ENCODE measurements at regions not wholly inside any gene's neighbourhood (a gene's known extent, or its start where the extent isn't known, plus 50 kb on each side); places are given as distances from the start of the nearest gene placed in this dataset.

DNA sequence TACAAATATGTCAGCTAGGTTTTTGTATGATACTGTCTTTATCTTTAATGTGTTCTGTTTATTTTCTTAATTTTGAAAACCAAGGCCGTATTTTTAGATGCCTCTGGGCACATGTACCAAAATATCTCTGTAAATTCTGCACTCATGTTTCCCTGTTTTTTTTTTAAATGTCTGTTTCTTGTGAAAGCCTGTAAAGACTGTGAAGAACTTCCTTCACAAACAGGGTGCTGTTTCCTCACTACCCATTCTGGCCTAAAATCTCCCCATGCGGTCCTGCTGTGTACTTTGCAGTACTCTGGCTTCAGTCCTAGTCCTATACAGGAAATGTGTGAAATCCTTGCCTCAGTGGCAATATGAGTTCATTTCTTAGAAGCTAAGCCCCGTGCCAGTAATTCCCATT lies 133.4 kb upstream of the ZBTB20 start:
- SMC1A ChIA-PET (ENCODE audit: uncharacterized antibody, unreplicated experiment) = no interaction called here
- no peak overlapping the region for H3K4me2 ChIP-seq (ENCODE audit: control insufficient read depth, insufficient read depth)
- RAD21 ChIA-PET (ENCODE audit: unreplicated experiment) = no interaction called here
- no peaks in the 10 kb centered on the region for H3K4me1 ChIP-seq (ENCODE audit: control insufficient read depth, insufficient read depth, low read length)
- no peak overlapping the region for H3K4me3 ChIP-seq
- no peaks in the 10 kb centered on the region for H3K79me2 ChIP-seq (ENCODE audit: control insufficient read depth, insufficient read depth, low read length)
- no peak for ATAC-seq
- TF ChIP-seq SIN3A (IDR thresholded peaks at IDR 0.05; ENCODE audit: low read depth, low read length) (no peak), YY1 (IDR thresholded peaks at IDR 0.05; ENCODE audit: low read depth, low read length) (no peak), STAT1 (conservative IDR thresholded peaks at IDR 0.05) (no peak), SUZ12 (IDR thresholded peaks at IDR 0.05; ENCODE audit: unreplicated experiment) (no peak), SREBF2 (IDR thresholded peaks at IDR 0.05; ENCODE audit: low read length) (no peak), POU2F2 (IDR thresholded peaks at IDR 0.05; ENCODE audit: borderline replicate concordance, low read depth, low read length) (no peak), IKZF2 (IDR thresholded peaks at IDR 0.05) (no peak), RFX5 (IDR thresholded peaks at IDR 0.05; ENCODE audit: low read depth, low read length) (no peak), IKZF1 (conservative IDR thresholded peaks at IDR 0.05) (no peak), SMAD1 (IDR thresholded peaks at IDR 0.05; ENCODE audit: low read depth, partially characterized antibody) (no peak), SMARCA5 (IDR thresholded peaks at IDR 0.05) (no peak), RB1 (IDR thresholded peaks at IDR 0.05; ENCODE audit: borderline replicate concordance) (no peak), DPF2 (IDR thresholded peaks at IDR 0.05) (no peak), ESRRA (IDR thresholded peaks at IDR 0.05; ENCODE audit: low read length) (no peak)
- TF ChIP-seq, protein P1, sequence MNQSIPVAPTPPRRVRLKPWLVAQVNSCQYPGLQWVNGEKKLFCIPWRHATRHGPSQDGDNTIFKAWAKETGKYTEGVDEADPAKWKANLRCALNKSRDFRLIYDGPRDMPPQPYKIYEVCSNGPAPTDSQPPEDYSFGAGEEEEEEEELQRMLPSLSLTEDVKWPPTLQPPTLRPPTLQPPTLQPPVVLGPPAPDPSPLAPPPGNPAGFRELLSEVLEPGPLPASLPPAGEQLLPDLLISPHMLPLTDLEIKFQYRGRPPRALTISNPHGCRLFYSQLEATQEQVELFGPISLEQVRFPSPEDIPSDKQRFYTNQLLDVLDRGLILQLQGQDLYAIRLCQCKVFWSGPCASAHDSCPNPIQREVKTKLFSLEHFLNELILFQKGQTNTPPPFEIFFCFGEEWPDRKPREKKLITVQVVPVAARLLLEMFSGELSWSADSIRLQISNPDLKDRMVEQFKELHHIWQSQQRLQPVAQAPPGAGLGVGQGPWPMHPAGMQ (IDR thresholded peaks at IDR 0.05; ENCODE audit: borderline replicate concordance) = no peak
- TF ChIP-seq, protein P2, sequence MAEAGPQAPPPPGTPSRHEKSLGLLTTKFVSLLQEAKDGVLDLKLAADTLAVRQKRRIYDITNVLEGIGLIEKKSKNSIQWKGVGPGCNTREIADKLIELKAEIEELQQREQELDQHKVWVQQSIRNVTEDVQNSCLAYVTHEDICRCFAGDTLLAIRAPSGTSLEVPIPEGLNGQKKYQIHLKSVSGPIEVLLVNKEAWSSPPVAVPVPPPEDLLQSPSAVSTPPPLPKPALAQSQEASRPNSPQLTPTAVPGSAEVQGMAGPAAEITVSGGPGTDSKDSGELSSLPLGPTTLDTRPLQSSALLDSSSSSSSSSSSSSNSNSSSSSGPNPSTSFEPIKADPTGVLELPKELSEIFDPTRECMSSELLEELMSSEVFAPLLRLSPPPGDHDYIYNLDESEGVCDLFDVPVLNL (IDR thresholded peaks at IDR 0.05; ENCODE audit: low read depth, low read length) = no peak
- TF ChIP-seq, protein P3, sequence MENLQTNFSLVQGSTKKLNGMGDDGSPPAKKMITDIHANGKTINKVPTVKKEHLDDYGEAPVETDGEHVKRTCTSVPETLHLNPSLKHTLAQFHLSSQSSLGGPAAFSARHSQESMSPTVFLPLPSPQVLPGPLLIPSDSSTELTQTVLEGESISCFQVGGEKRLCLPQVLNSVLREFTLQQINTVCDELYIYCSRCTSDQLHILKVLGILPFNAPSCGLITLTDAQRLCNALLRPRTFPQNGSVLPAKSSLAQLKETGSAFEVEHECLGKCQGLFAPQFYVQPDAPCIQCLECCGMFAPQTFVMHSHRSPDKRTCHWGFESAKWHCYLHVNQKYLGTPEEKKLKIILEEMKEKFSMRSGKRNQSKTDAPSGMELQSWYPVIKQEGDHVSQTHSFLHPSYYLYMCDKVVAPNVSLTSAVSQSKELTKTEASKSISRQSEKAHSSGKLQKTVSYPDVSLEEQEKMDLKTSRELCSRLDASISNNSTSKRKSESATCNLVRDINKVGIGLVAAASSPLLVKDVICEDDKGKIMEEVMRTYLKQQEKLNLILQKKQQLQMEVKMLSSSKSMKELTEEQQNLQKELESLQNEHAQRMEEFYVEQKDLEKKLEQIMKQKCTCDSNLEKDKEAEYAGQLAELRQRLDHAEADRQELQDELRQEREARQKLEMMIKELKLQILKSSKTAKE (IDR thresholded peaks at IDR 0.05; ENCODE audit: low read depth, poor library complexity, severe bottlenecking) = no peak
- TF ChIP-seq, protein P4, sequence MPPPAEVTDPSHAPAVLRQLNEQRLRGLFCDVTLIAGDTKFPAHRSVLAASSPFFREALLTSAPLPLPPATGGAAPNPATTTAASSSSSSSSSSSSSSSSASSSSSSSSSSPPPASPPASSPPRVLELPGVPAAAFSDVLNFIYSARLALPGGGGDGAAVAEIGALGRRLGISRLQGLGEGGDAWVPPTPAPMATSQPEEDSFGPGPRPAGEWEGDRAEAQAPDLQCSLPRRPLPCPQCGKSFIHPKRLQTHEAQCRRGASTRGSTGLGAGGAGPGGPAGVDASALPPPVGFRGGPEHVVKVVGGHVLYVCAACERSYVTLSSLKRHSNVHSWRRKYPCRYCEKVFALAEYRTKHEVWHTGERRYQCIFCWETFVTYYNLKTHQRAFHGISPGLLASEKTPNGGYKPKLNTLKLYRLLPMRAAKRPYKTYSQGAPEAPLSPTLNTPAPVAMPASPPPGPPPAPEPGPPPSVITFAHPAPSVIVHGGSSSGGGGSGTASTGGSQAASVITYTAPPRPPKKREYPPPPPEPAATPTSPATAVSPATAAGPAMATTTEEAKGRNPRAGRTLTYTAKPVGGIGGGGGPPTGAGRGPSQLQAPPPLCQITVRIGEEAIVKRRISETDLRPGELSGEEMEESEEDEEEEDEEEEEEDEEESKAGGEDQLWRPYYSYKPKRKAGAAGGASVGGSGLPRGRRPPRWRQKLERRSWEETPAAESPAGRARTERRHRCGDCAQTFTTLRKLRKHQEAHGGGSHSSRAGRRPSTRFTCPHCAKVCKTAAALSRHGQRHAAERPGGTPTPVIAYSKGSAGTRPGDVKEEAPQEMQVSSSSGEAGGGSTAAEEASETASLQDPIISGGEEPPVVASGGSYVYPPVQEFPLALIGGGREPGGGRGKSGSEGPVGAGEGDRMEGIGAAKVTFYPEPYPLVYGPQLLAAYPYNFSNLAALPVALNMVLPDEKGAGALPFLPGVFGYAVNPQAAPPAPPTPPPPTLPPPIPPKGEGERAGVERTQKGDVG (CRISPR knock-in tag; IDR thresholded peaks at IDR 0.05) = no peak
- DNase-seq (ENCODE audit: low read depth, low spot score) = no peak
- H3K9me3 ChIP-seq (replicated peaks; ENCODE audit: control insufficient read depth, insufficient read depth, low read length) = no peaks in the 10 kb centered on the region
- H3K9ac ChIP-seq (ENCODE audit: control insufficient read depth, insufficient read depth, low read length) = no peak overlapping the region
- no peak overlapping the region for H3K27ac ChIP-seq (ENCODE audit: control insufficient read depth, insufficient read depth)
- no peak overlapping the region for H2AFZ ChIP-seq (ENCODE audit: control insufficient read depth, low read depth, low read length)
- no peaks in the 10 kb centered on the region for H4K20me1 ChIP-seq (ENCODE audit: control insufficient read depth, insufficient read depth)
- POLR2A ChIA-PET = no interaction called here
- intact Hi-C loops (cut with micrococcal nuclease; ENCODE audit: unreplicated experiment) (no loop called here), in situ Hi-C loops (cut with MboI) (no loop called here)
- CTCF ChIA-PET = no interaction called here
- no TSS peak for BruUV-seq (replicated peaks)
- 22% methylated on average over 3 of the region's 3 CpGs for WGBS (ENCODE audit: insufficient coverage, insufficient replicate concordance, low lambda C conversion rate, missing lambda C conversion rate)
- no peak for FAIRE-seq
- no peaks in the 10 kb centered on the region for H3K27me3 ChIP-seq (replicated peaks in 1 of 2; ENCODE audit: control insufficient read depth in 2 of 2, insufficient read depth in 2 of 2, low read length in 1 of 2)
- no peaks in the 10 kb centered on the region for H3K36me3 ChIP-seq (ENCODE audit: control insufficient read depth in 2 of 2, insufficient read depth in 2 of 2, low read length in 1 of 2)
